Activated T-cell treated with anti-CD3 and anti-CD28 coated beads, Interleukin-2, amount 50 U/mL, for 48 hours (primary cell): ENCODE measurements at regions not wholly inside any gene's neighbourhood (a gene's known extent, or its start where the extent isn't known, plus 50 kb on each side); places are given as distances from the start of the nearest gene placed in this dataset.

Experiments
- DNase-seq, 2 experiments: peaks; one replicate each; pipeline ENCODE4 v3.0.0-alpha.2; 2020

GRCh38 chr20:60976139-60976538, 275.9 kb upstream of the CDH4 start:
- no peak for DNase-seq

- no peak for DNase-seq
Measured at GRCh38 chr20:60976913-60977312, 275.1 kb upstream of the CDH4 start.

- no peak for DNase-seq
Measured at GRCh38 chr20:60977901-60978300, 274.2 kb upstream of the CDH4 start.

GRCh38 chr20:60984666-60985065, 267.4 kb upstream of the CDH4 start:
- DNase-seq = no peak

GRCh38 chr20:60986506-60987156, 265.4 kb upstream of the CDH4 start:
- no peak for DNase-seq

- DNase-seq = no peak
Measured at GRCh38 chr20:60990061-60990460, 262.0 kb upstream of the CDH4 start.

- DNase-seq = no peak
Measured at GRCh38 chr20:60990643-60991042, 261.4 kb upstream of the CDH4 start.

- no peak for DNase-seq
Measured at GRCh38 chr20:60993433-60994044, 258.5 kb upstream of the CDH4 start.

- no peak for DNase-seq
Measured at GRCh38 chr20:60999250-60999649, 252.8 kb upstream of the CDH4 start.

- DNase-seq = no peak
Measured at GRCh38 chr20:61002090-61002489, 250.0 kb upstream of the CDH4 start.

GRCh38 chr20:61014491-61014890, 237.6 kb upstream of the CDH4 start:
- DNase-seq = no peak

GRCh38 chr20:61015602-61016001, 236.5 kb upstream of the CDH4 start:
- no peak for DNase-seq

- no peak for DNase-seq
Measured at GRCh38 chr20:61019322-61019721, 232.7 kb upstream of the CDH4 start.

GRCh38 chr20:61023612-61024011, 228.4 kb upstream of the CDH4 start:
- DNase-seq = no peak

GRCh38 chr20:61024390-61024789, 227.7 kb upstream of the CDH4 start:
- DNase-seq = no peak

- no peak for DNase-seq
Measured at GRCh38 chr20:61025536-61025935, 226.5 kb upstream of the CDH4 start.

GRCh38 chr20:61026173-61026572, 225.9 kb upstream of the CDH4 start:
- no peak for DNase-seq

- DNase-seq = no peak
Measured at GRCh38 chr20:61026731-61027130, 225.3 kb upstream of the CDH4 start.

GRCh38 chr20:61027218-61027617, 224.8 kb upstream of the CDH4 start:
- DNase-seq = no peak

GRCh38 chr20:61030130-61030529, 221.9 kb upstream of the CDH4 start:
- no peak for DNase-seq

- no peak for DNase-seq
Measured at GRCh38 chr20:61031101-61031830, 220.8 kb upstream of the CDH4 start.

GRCh38 chr20:61037498-61037897, 214.6 kb upstream of the CDH4 start:
- no peak for DNase-seq

- no peak for DNase-seq
Measured at GRCh38 chr20:61041481-61041880, 210.6 kb upstream of the CDH4 start.
